CD14-positive monocyte (primary cell): ENCODE measurements at regions not wholly inside any gene's neighbourhood (a gene's known extent, or its start where the extent isn't known, plus 50 kb on each side); places are given as distances from the start of the nearest gene placed in this dataset.

ENCODE experiments used
- DNase-seq, 3 donors: peaks; one replicate each; pipeline ENCODE4 v3.0.0-alpha.2; 2011 to 2022
- H2AFZ ChIP-seq: 2 replicates; pipeline ENCODE4 v1.6.0; 2012; ENCODE audit warnings: mild to moderate bottlenecking, low read depth, low read length, inconsistent platforms; ENCODE audit not compliant: insufficient read depth, poor library complexity, severe bottlenecking
- H3K27ac ChIP-seq, 2 donors: 1 replicate in 1 of 2; 2 replicates in 1 of 2; pipeline ENCODE4 v1.5.1; 2012 to 2013; ENCODE audit warnings: low read length in 2 of 2, control low read depth in 1 of 2, inconsistent platforms in 1 of 2, low read depth in 1 of 2, mild to moderate bottlenecking in 1 of 2
- H3K27me3 ChIP-seq, 2 donors: one replicate each; pipeline versions ENCODE4 v1.6.0 to v1.6.1; 2011 to 2013; ENCODE audit warnings: low read length in 2 of 2; ENCODE audit not compliant: control insufficient read depth in 2 of 2, insufficient read depth in 2 of 2
- H3K36me3 ChIP-seq, 2 donors: replicated peaks in 1 of 2; 1 replicate in 1 of 2; 2 replicates in 1 of 2; pipeline versions ENCODE4 v1.5.1 to v1.6.1; 2012 to 2013; ENCODE audit warnings: low read length in 2 of 2, control low read depth in 1 of 2, inconsistent platforms in 1 of 2, mild to moderate bottlenecking in 1 of 2; ENCODE audit not compliant: insufficient read depth in 2 of 2, control insufficient read depth in 1 of 2
- H3K4me1 ChIP-seq, 2 donors: 1 replicate in 1 of 2; 2 replicates in 1 of 2; pipeline versions ENCODE4 v1.5.1 to v1.6.1; 2012 to 2013; ENCODE audit warnings: low read length in 2 of 2, control low read depth in 1 of 2, inconsistent platforms in 1 of 2, mild to moderate bottlenecking in 1 of 2, moderate library complexity in 1 of 2; ENCODE audit not compliant: insufficient read depth in 2 of 2, control insufficient read depth in 1 of 2
- H3K4me2 ChIP-seq: replicated peaks from 2 replicates; pipeline ENCODE3; 2012; ENCODE audit warnings: low read length, moderate library complexity, mild to moderate bottlenecking; ENCODE audit not compliant: poor library complexity, severe bottlenecking; ENCODE audit errors: extremely low read depth
- H3K4me3 ChIP-seq, 3 experiments: fragments of 200-600 bp in 1 of 3; sonication (generic) in 1 of 3; replicated peaks in 1 of 3; 1 replicate in 2 of 3; 2 replicates in 1 of 3; pipeline ENCODE4 v1.5.1; 2011 to 2013; ENCODE audit warnings: low read length in 3 of 3, mild to moderate bottlenecking in 3 of 3, control low read depth in 2 of 3, low read depth in 2 of 3, inconsistent platforms in 1 of 3, moderate library complexity in 1 of 3
- H3K79me2 ChIP-seq: 2 replicates; pipeline ENCODE4 v1.6.0; 2012; ENCODE audit warnings: mild to moderate bottlenecking, control low read depth, inconsistent platforms, low read length, moderate library complexity; ENCODE audit not compliant: insufficient read depth
- H3K9ac ChIP-seq: 2 replicates; pipeline ENCODE4 v1.6.0; 2017; ENCODE audit warnings: low read length, mild to moderate bottlenecking; ENCODE audit not compliant: insufficient read depth, poor library complexity, severe bottlenecking
- H3K9me3 ChIP-seq, 2 donors: replicated peaks in 1 of 2; 1 replicate in 1 of 2; 2 replicates in 1 of 2; pipeline versions ENCODE4 v1.5.1 to v1.6.1; 2012 to 2013; ENCODE audit warnings: low read length in 2 of 2, control low read depth in 1 of 2; ENCODE audit not compliant: control insufficient read depth in 1 of 2, insufficient read depth in 1 of 2
- H4K20me1 ChIP-seq: 2 replicates; pipeline ENCODE4 v1.6.0; 2012; ENCODE audit warnings: mild to moderate bottlenecking, low read length, control low read depth, moderate library complexity; ENCODE audit not compliant: insufficient read depth
- H3K27ac Mint-ChIP-seq, 7 donors: one replicate each; pipeline ENCODE4 v1.8.0; 2020; ENCODE audit warnings: mild to moderate bottlenecking in 7 of 7, mixed read lengths in 7 of 7, moderate library complexity in 6 of 7, inconsistent platforms in 2 of 7
- H3K27me3 Mint-ChIP-seq, 3 donors: one replicate each; pipeline ENCODE4 v1.8.0; 2021 to 2022; ENCODE audit warnings: low read depth in 3 of 3, mild to moderate bottlenecking in 3 of 3, mixed read lengths in 3 of 3, moderate library complexity in 3 of 3, inconsistent platforms in 1 of 3
- H3K36me3 Mint-ChIP-seq, 2 donors: one replicate each; pipeline ENCODE4 v1.8.0; 2020; ENCODE audit warnings: mixed read lengths in 2 of 2, inconsistent platforms in 1 of 2, mild to moderate bottlenecking in 1 of 2
- H3K4me1 Mint-ChIP-seq: one replicate; pipeline ENCODE4 v1.8.0; 2020; ENCODE audit warnings: mild to moderate bottlenecking, mixed read lengths
- H3K4me3 Mint-ChIP-seq, 2 donors: one replicate each; pipeline ENCODE4 v1.8.0; 2020; ENCODE audit warnings: mild to moderate bottlenecking in 2 of 2, mixed read lengths in 2 of 2, moderate library complexity in 1 of 2
- H3K9me3 Mint-ChIP-seq, 7 donors: one replicate each; pipeline ENCODE4 v1.8.0; 2020 to 2022; ENCODE audit warnings: mixed read lengths in 7 of 7, mild to moderate bottlenecking in 6 of 7, moderate library complexity in 6 of 7, inconsistent platforms in 2 of 7
- WGBS: methylation state at CpG from one replicate; pipeline ENCODE4 v1.1.5; 2013; ENCODE audit warnings: missing lambda C conversion rate; ENCODE audit not compliant: insufficient coverage; 5-methylcytosine and 5-hydroxymethylcytosine counted together
- intact Hi-C, 2 donors: fragments of 100-400 bp; cut with micrococcal nuclease; formaldehyde crosslinking; loops; one replicate each; pipeline versions ENCODE4 v1.15.0 to v1.15.1; 2023
- TF ChIP-seq, protein P1 (sequence below): fragments of 200-600 bp; IDR thresholded peaks from one replicate; pipeline ENCODE4 v1.8.0; 2022; ENCODE audit warnings: antibody characterized with exemption, mild to moderate bottlenecking

DNA sequence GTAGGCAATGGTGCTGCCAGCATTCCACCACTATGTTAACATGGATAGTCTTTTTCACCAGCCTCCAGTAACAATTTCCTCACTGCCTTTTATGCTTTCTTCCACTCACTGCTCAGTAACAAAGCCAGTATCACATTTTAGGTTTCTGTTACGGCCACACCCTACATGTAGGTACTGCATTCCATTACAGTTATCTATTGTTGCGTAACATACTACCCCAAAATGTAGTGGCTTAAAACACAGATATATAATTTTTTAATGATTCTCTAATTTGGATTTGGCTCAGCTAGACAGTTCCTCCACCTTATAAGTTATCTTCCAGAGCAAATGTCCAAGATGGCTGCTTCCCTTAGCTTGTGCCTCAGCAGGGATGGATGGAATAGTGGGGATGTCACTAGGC lies 498.7 kb upstream of the ACVR2A start:
- Mint-ChIP-seq H3K36me3 (no peaks in the 10 kb centered on the region), H3K4me3 (no peak overlapping the region), H3K9me3 (peaks cover 0 to 11% (median 5%) of the 10 kb centered on the region in 7 donors), H3K27ac (no peak overlapping the region), H3K4me1 (no peaks in the 10 kb centered on the region), H3K27me3 (no peaks in the 10 kb centered on the region)
- Histone ChIP-seq H3K27ac (no peak overlapping the region), H2AFZ (no peak overlapping the region), H3K9me3 (peaks cover 11% of the 10 kb centered on the region in 2 donors), H3K27me3 (no peaks in the 10 kb centered on the region), H3K4me2 (no peak overlapping the region), H3K4me1 (no peaks in the 10 kb centered on the region), H4K20me1 (no peaks in the 10 kb centered on the region), H3K9ac (no peak overlapping the region), H3K79me2 (no peaks in the 10 kb centered on the region), H3K4me3 (no peak overlapping the region), H3K36me3 (no peaks in the 10 kb centered on the region)
- no peak for DNase-seq
- WGBS = no CpG with 5 or more reads among the region's 2 CpGs
- intact Hi-C loops = no loop called here
- TF ChIP-seq, protein P1, sequence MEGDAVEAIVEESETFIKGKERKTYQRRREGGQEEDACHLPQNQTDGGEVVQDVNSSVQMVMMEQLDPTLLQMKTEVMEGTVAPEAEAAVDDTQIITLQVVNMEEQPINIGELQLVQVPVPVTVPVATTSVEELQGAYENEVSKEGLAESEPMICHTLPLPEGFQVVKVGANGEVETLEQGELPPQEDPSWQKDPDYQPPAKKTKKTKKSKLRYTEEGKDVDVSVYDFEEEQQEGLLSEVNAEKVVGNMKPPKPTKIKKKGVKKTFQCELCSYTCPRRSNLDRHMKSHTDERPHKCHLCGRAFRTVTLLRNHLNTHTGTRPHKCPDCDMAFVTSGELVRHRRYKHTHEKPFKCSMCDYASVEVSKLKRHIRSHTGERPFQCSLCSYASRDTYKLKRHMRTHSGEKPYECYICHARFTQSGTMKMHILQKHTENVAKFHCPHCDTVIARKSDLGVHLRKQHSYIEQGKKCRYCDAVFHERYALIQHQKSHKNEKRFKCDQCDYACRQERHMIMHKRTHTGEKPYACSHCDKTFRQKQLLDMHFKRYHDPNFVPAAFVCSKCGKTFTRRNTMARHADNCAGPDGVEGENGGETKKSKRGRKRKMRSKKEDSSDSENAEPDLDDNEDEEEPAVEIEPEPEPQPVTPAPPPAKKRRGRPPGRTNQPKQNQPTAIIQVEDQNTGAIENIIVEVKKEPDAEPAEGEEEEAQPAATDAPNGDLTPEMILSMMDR = no peak

DNA sequence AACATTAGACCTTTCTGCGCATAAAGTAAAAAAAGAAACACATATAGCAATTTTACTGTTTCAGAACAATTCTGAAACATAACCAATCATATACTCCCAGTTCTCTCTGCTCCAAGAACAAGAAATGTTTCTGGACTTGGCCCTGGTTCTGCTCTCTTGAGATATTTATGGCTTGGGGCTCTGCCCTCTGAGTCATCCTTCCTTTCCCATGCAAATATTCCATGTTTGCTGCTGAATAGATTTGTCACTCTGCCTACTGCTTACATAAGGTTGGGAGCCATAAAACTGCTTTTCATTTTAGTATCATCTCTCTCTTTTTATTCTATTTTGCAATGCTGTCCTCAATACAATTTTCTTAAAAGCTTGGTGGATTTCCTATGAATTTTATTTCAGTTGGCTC lies 499.6 kb upstream of the ACVR2A start:
- no peak overlapping the region for H3K4me3 ChIP-seq
- Mint-ChIP-seq H3K4me1 (no peaks in the 10 kb centered on the region), H3K4me3 (no peak overlapping the region)

More for the DNA sequence above, 499.6 kb upstream of the ACVR2A start:
- Histone ChIP-seq H3K79me2 (no peaks in the 10 kb centered on the region), H4K20me1 (no peaks in the 10 kb centered on the region), H3K27me3 (no peaks in the 10 kb centered on the region), H2AFZ (no peak overlapping the region), H3K9me3 (peaks cover 11% of the 10 kb centered on the region in 2 donors), H3K4me1 (no peaks in the 10 kb centered on the region), H3K27ac (no peak overlapping the region), H3K4me2 (no peak overlapping the region), H3K9ac (no peak overlapping the region), H3K36me3 (no peaks in the 10 kb centered on the region)
- no peak for DNase-seq
- no peak overlapping the region for H3K27ac Mint-ChIP-seq
- TF ChIP-seq, protein P1 = no peak
- WGBS = 100% methylated on average over 1 of the region's 1 CpG
- H3K27me3 Mint-ChIP-seq = no peaks in the 10 kb centered on the region
- H3K36me3 Mint-ChIP-seq = no peaks in the 10 kb centered on the region
- intact Hi-C loops = no loop called here
- H3K9me3 Mint-ChIP-seq = peaks cover 0 to 11% (median 5%) of the 10 kb centered on the region in 7 donors
